ENCODE measurements at regions not wholly inside any gene's neighbourhood (a gene's known extent, or its start where the extent isn't known, plus 50 kb on each side); places are given as distances from the start of the nearest gene placed in this dataset.

GRCh38 chr22:34001701-34002466 is 81.6 kb upstream of the LARGE1 start:
- no peak overlapping the region for H3K4me3 ChIP-seq (ENCODE audit: low read depth, low read length)
- TF ChIP-seq, protein P1, sequence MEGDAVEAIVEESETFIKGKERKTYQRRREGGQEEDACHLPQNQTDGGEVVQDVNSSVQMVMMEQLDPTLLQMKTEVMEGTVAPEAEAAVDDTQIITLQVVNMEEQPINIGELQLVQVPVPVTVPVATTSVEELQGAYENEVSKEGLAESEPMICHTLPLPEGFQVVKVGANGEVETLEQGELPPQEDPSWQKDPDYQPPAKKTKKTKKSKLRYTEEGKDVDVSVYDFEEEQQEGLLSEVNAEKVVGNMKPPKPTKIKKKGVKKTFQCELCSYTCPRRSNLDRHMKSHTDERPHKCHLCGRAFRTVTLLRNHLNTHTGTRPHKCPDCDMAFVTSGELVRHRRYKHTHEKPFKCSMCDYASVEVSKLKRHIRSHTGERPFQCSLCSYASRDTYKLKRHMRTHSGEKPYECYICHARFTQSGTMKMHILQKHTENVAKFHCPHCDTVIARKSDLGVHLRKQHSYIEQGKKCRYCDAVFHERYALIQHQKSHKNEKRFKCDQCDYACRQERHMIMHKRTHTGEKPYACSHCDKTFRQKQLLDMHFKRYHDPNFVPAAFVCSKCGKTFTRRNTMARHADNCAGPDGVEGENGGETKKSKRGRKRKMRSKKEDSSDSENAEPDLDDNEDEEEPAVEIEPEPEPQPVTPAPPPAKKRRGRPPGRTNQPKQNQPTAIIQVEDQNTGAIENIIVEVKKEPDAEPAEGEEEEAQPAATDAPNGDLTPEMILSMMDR (IDR thresholded peaks at IDR 0.05; ENCODE audit: low read depth, low read length), result no peak
- TF ChIP-seq, protein P2, sequence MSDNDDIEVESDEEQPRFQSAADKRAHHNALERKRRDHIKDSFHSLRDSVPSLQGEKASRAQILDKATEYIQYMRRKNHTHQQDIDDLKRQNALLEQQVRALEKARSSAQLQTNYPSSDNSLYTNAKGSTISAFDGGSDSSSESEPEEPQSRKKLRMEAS (IDR thresholded peaks at IDR 0.05; ENCODE audit: low read depth, low read length), result no peak
- TF ChIP-seq MYC (IDR thresholded peaks at IDR 0.05; ENCODE audit: low read depth, low read length) (no peak), POLR2A (IDR thresholded peaks at IDR 0.05; ENCODE audit: extremely low read depth, insufficient read length) (no peak)
- no peak for DNase-seq (ENCODE audit: low read depth)

GRCh38 chr22:34004058-34004457 is 83.8 kb upstream of the LARGE1 start:
- no peak for DNase-seq (ENCODE audit: low read depth)
- no peak overlapping the region for H3K4me3 ChIP-seq (ENCODE audit: low read depth, low read length)
- TF ChIP-seq, protein P2 (IDR thresholded peaks at IDR 0.05; ENCODE audit: low read depth, low read length), result no peak
- TF ChIP-seq POLR2A (IDR thresholded peaks at IDR 0.05; ENCODE audit: extremely low read depth, insufficient read length), result no peak
- TF ChIP-seq, protein P1 (IDR thresholded peaks at IDR 0.05; ENCODE audit: low read depth, low read length), result no peak

DNA sequence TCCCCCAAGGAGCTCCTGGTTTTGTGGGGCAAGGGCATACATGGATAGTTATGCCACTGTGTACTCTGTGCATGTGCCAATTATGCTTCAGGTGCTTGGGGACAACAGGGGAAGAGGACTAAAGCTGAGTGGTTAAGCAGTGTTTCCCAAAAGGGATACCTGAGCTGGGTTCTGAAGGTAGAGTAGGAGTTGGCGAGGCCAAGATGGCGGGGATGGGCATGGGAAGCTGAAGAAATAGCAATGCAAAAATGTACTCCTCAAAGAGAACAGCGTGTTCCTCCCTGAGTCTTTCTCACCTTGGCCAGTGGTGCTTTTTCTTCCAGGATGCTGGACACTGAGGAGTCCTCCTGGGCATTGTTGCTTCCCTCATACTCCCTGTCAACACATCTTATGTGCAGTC is 90.0 kb upstream of the LARGE1 start:
- DNase-seq (ENCODE audit: low read depth), result no peak
- TF ChIP-seq, protein P1 (IDR thresholded peaks at IDR 0.05; ENCODE audit: low read depth, low read length), result no peak
- TF ChIP-seq MYC (IDR thresholded peaks at IDR 0.05; ENCODE audit: low read depth, low read length) (no peak), POLR2A (IDR thresholded peaks at IDR 0.05; ENCODE audit: extremely low read depth, insufficient read length) (no peak)
- TF ChIP-seq, protein P2 (IDR thresholded peaks at IDR 0.05; ENCODE audit: low read depth, low read length), result no peak
- no peak overlapping the region for H3K4me3 ChIP-seq (ENCODE audit: low read depth, low read length)

DNA sequence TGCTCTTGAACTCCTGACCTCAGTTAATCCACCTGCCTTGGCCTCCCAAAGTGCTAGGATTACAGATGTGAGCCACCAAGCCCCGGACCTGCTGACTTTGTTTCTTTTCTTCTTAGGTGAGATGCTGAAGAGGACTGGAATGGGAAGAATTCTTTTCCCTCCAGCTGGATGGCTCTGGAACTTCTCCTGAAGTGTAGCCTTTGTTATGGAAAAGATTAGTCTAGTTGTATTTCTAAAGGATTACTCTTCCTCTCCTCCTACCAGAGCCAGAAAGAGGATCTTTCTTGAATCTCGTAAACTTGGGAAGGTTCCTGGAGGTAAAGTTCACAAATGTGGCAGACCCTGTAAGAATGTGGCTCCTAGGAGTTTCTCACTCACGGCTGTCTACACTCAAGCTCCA is 95.4 kb upstream of the LARGE1 start:
- no peak for DNase-seq (ENCODE audit: low read depth)
- no peak overlapping the region for H3K4me3 ChIP-seq (ENCODE audit: low read depth, low read length)
- TF ChIP-seq, protein P2 (IDR thresholded peaks at IDR 0.05; ENCODE audit: low read depth, low read length), result no peak
- TF ChIP-seq POLR2A (IDR thresholded peaks at IDR 0.05; ENCODE audit: extremely low read depth, insufficient read length) (no peak), MYC (IDR thresholded peaks at IDR 0.05; ENCODE audit: low read depth, low read length) (no peak)
- TF ChIP-seq, protein P1 (IDR thresholded peaks at IDR 0.05; ENCODE audit: low read depth, low read length), result no peak

DNA sequence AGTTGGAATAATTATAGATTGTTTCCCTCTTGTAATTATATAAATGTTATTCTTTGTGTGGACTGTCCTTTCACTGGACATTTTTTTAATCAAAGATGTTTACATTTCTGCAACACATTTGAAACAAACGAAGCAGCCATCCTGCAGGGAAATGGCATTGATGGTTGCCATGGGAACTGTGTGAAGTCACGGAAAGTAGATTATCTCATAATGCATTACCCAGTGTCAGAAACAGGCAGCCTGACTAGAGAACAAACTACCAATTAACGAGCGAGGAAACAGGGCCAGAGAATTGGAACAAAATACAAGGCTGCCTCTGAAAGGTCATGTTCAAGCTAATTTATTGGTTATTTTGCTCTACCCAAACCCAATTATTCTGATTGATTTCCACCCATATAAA is 96.9 kb upstream of the LARGE1 start:
- no peak overlapping the region for H3K4me3 ChIP-seq (ENCODE audit: low read depth, low read length)
- DNase-seq (ENCODE audit: low read depth), result no peak
- TF ChIP-seq MYC (IDR thresholded peaks at IDR 0.05; ENCODE audit: low read depth, low read length) (no peak), POLR2A (IDR thresholded peaks at IDR 0.05; ENCODE audit: extremely low read depth, insufficient read length) (no peak)
- TF ChIP-seq, protein P1 (IDR thresholded peaks at IDR 0.05; ENCODE audit: low read depth, low read length), result no peak
- TF ChIP-seq, protein P2 (IDR thresholded peaks at IDR 0.05; ENCODE audit: low read depth, low read length), result no peak
